ENCODE measurements at regions not wholly inside any gene's neighbourhood (a gene's known extent, or its start where the extent isn't known, plus 50 kb on each side); places are given as distances from the start of the nearest gene placed in this dataset.

GRCh38 chr14:39626589-39627576 lies 194.7 kb upstream of the FBXO33 start:
- ATAC-seq (ENCODE audit: low FRiP score) (no peak), DNase-seq (ENCODE audit: low spot score) (no peak)
- TF ChIP-seq CTCF (IDR thresholded peaks at IDR 0.05): no peak

- no peak for TF ChIP-seq CTCF (IDR thresholded peaks at IDR 0.05)
- ATAC-seq (ENCODE audit: low FRiP score): no peak
- no peak for DNase-seq (ENCODE audit: low spot score)
These were observed 189.4 kb upstream of the FBXO33 start for GRCh38 chr14:39621678-39622077.

- DNase-seq (ENCODE audit: low spot score) (no peak), ATAC-seq (ENCODE audit: low FRiP score) (no peak)
- TF ChIP-seq CTCF (IDR thresholded peaks at IDR 0.05): no peak
These were observed 189.0 kb upstream of the FBXO33 start for GRCh38 chr14:39621223-39621622.

GRCh38 chr14:39617537-39617936 lies 185.3 kb upstream of the FBXO33 start:
- no peak for TF ChIP-seq CTCF (IDR thresholded peaks at IDR 0.05)

GRCh38 chr14:39615352-39615751 lies 183.1 kb upstream of the FBXO33 start:
- no peak for DNase-seq (ENCODE audit: low spot score)
- TF ChIP-seq CTCF (IDR thresholded peaks at IDR 0.05): no peak
- ATAC-seq (ENCODE audit: low FRiP score): no peak

More at GRCh38 chr14:39617537-39617936, 185.3 kb upstream of the FBXO33 start:
- ATAC-seq (ENCODE audit: low FRiP score): no peak
- DNase-seq (ENCODE audit: low spot score): no peak

GRCh38 chr14:39614297-39614923 lies 182.2 kb upstream of the FBXO33 start:
- DNase-seq (ENCODE audit: low spot score) (no peak), ATAC-seq (ENCODE audit: low FRiP score) (no peak)
- no peak for TF ChIP-seq CTCF (IDR thresholded peaks at IDR 0.05)
